Stimulated activated naive B cell treated with anti-CD40 and anti-IgM and Interleukin-4, amounts not matched to agents 10 μg/mL and 1 μg/mL and 100 μg/mL, for 72 hours (primary cell): ENCODE measurements at regions not wholly inside any gene's neighbourhood (a gene's known extent, or its start where the extent isn't known, plus 50 kb on each side); places are given as distances from the start of the nearest gene placed in this dataset.
"Not testable (repeated sequence)": the region's sequence is repeated elsewhere in the genome, so short reads cannot be mapped to it uniquely, and the experiment has no call there.

Experiments used
- ATAC-seq, 2 donors: fragments of 150-1000 bp; cut with Tn5 transposase; replicated peaks; 2 replicates each; pipeline ENCODE4 v1.10.0; 2021; ENCODE audit warnings: moderate library complexity in 1 of 2
- DNase-seq: peaks from one replicate; pipeline ENCODE4 v3.0.0; 2021
- H3K27ac Mint-ChIP-seq: one replicate; pipeline ENCODE4 v1.8.0; 2022; ENCODE audit warnings: mild to moderate bottlenecking, mixed read lengths
- H3K27me3 Mint-ChIP-seq, 2 donors: one replicate each; pipeline ENCODE4 v1.8.0; 2022; ENCODE audit warnings: mixed read lengths in 2 of 2
- H3K36me3 Mint-ChIP-seq, 2 donors: one replicate each; pipeline ENCODE4 v1.8.0; 2022; ENCODE audit warnings: mixed read lengths in 2 of 2, mild to moderate bottlenecking in 1 of 2
- H3K4me1 Mint-ChIP-seq, 2 donors: one replicate each; pipeline ENCODE4 v1.8.0; 2022; ENCODE audit warnings: mixed read lengths in 2 of 2, mild to moderate bottlenecking in 1 of 2
- H3K4me3 Mint-ChIP-seq, 2 donors: one replicate each; pipeline ENCODE4 v1.8.0; 2022; ENCODE audit warnings: mild to moderate bottlenecking in 2 of 2, mixed read lengths in 2 of 2, moderate library complexity in 1 of 2
- H3K9me3 Mint-ChIP-seq, 2 donors: one replicate each; pipeline ENCODE4 v1.8.0; 2022; ENCODE audit warnings: mixed read lengths in 2 of 2, mild to moderate bottlenecking in 1 of 2

DNA sequence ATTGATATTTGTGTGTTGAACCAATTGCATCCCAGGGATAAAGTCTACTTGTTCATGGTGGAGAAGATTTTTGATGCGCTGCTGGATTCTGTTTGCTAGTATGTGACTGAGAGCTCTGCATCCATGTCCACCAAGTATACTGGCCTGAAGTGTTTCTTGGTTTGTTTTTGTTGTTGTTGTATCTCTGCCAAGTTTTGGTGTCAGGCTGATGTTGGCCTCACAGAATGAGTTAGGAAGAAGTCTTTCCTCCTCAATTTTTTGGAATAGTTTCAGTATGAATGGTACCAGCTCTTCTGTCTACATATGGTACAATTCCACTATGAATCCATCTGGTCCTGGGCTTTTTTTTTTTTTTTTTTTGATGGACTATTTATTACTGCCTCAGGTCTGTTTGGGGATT is 50.9 kb upstream of the OSTN start:
- DNase-seq = no peak
- H3K4me3 Mint-ChIP-seq = no peak overlapping the region
- no peak for ATAC-seq
- H3K9me3 Mint-ChIP-seq = peaks cover 1 to 4% of the 10 kb centered on the region in 2 donors
- peaks cover 0 to 1% of the 10 kb centered on the region in 2 donors for H3K27me3 Mint-ChIP-seq
- H3K27ac Mint-ChIP-seq = no peak overlapping the region
- H3K4me1 Mint-ChIP-seq = peaks cover 0 to 2% of the 10 kb centered on the region in 2 donors
- H3K36me3 Mint-ChIP-seq = peaks cover 0 to 2% of the 10 kb centered on the region in 2 donors

- no peak overlapping the region for H3K27ac Mint-ChIP-seq
- DNase-seq (no peak), ATAC-seq (no peak)
These were observed 55.8 kb upstream of the OSTN start for GRCh38 chr3:191143224-191143623.

GRCh38 chr3:191141728-191142127 is 57.3 kb upstream of the OSTN start:
- Mint-ChIP-seq H3K36me3 (no peaks in the 10 kb centered on the region), H3K4me1 (peaks cover 12 to 21% of the 10 kb centered on the region in 2 donors), H3K27me3 (no peaks in the 10 kb centered on the region), H3K27ac (no peak overlapping the region), H3K4me3 (no peak overlapping the region), H3K9me3 (peaks cover 2 to 4% of the 10 kb centered on the region in 2 donors)
- no peak for DNase-seq
- ATAC-seq = no peak

More at GRCh38 chr3:191143224-191143623, 55.8 kb upstream of the OSTN start:
- Mint-ChIP-seq H3K4me3 (no peak overlapping the region), H3K4me1 (peaks cover 11 to 13% of the 10 kb centered on the region in 2 donors), H3K36me3 (no peaks in the 10 kb centered on the region), H3K27me3 (no peaks in the 10 kb centered on the region), H3K9me3 (peaks cover 0 to 4% of the 10 kb centered on the region in 2 donors)

DNA sequence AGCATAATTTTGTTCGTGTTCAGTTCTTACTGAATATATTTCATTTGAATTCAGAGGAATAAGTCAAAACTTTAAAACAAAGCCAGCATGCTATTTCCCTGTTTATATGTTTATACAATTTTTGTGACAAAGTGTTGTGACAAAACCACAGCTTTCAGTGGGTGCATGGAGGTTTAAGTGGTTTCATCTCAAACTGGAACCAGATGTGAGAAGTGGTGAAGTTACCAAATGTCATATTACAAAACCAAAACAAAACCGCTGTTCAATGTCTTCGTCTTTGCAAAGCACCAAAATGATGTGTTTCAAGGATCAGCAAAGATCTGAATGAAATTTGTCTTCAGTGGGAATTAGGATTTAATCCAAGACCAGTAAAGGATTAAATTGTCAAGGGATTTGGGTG is 59.3 kb upstream of the OSTN start:
- no peak overlapping the region for H3K4me3 Mint-ChIP-seq
- H3K9me3 Mint-ChIP-seq = peaks cover 0 to 2% of the 10 kb centered on the region in 2 donors
- peaks cover 15 to 21% of the 10 kb centered on the region in 2 donors for H3K4me1 Mint-ChIP-seq
- H3K27ac Mint-ChIP-seq = no peak overlapping the region
- no peaks in the 10 kb centered on the region for H3K27me3 Mint-ChIP-seq
- ATAC-seq (no peak), DNase-seq (no peak)
- H3K36me3 Mint-ChIP-seq = peaks cover 0 to 1% of the 10 kb centered on the region in 2 donors

GRCh38 chr3:191138937-191139336 is 60.1 kb upstream of the OSTN start:
- no peak overlapping the region for H3K4me3 Mint-ChIP-seq
- no peak for DNase-seq
- H3K27me3 Mint-ChIP-seq = no peaks in the 10 kb centered on the region
- H3K4me1 Mint-ChIP-seq = peaks cover 15 to 21% of the 10 kb centered on the region in 2 donors
- H3K9me3 Mint-ChIP-seq = peaks cover 0 to 2% of the 10 kb centered on the region in 2 donors
- H3K27ac Mint-ChIP-seq = no peak overlapping the region
- H3K36me3 Mint-ChIP-seq = peaks cover 0 to 1% of the 10 kb centered on the region in 2 donors
- peak in 1 of 2 donors; percentile 29 for ATAC-seq

DNA sequence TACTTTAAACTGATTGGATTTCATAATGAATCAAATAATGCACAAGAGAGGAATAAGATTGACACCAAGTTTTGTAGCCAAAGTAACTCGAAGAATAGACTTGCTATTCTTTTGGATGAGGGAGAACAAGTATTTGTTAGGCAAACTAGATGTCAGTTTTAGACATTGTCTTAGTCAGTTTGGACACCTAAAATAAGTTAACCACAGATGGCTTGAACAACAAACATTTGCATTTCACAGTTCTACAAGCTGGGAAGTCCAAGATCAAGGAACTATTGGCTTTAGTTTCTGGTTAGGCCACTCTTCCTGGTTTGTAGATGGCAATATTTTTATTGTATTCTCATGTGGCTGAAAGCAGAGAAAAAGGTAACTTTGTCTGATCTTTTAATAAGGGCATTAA is 61.3 kb upstream of the OSTN start:
- H3K36me3 Mint-ChIP-seq = peaks cover 0 to 1% of the 10 kb centered on the region in 2 donors
- no peak for DNase-seq
- no peak overlapping the region for H3K27ac Mint-ChIP-seq
- no peak overlapping the region for H3K4me3 Mint-ChIP-seq
- no peak for ATAC-seq
- H3K27me3 Mint-ChIP-seq = no peaks in the 10 kb centered on the region
- peaks cover 0 to 2% of the 10 kb centered on the region in 2 donors for H3K9me3 Mint-ChIP-seq
- peaks cover 13 to 21% of the 10 kb centered on the region in 2 donors for H3K4me1 Mint-ChIP-seq

GRCh38 chr3:191136347-191136746 is 62.7 kb upstream of the OSTN start:
- Mint-ChIP-seq H3K4me1 (peaks cover 13 to 21% of the 10 kb centered on the region in 2 donors), H3K27ac (no peak overlapping the region), H3K4me3 (no peak overlapping the region), H3K36me3 (peaks cover 0 to 1% of the 10 kb centered on the region in 2 donors), H3K9me3 (peaks cover 0 to 2% of the 10 kb centered on the region in 2 donors), H3K27me3 (no peaks in the 10 kb centered on the region)
- ATAC-seq (peak in 1 of 2 donors; percentile 51), DNase-seq (no peak)

GRCh38 chr3:191135175-191135574 is 63.9 kb upstream of the OSTN start:
- H3K4me1 Mint-ChIP-seq = peaks cover 13 to 21% of the 10 kb centered on the region in 2 donors
- ATAC-seq = no peak
- no peak overlapping the region for H3K27ac Mint-ChIP-seq
- H3K36me3 Mint-ChIP-seq = peaks cover 0 to 1% of the 10 kb centered on the region in 2 donors
- H3K4me3 Mint-ChIP-seq = no peak overlapping the region
- peaks cover 0 to 2% of the 10 kb centered on the region in 2 donors for H3K9me3 Mint-ChIP-seq
- no peak for DNase-seq
- no peaks in the 10 kb centered on the region for H3K27me3 Mint-ChIP-seq

DNA sequence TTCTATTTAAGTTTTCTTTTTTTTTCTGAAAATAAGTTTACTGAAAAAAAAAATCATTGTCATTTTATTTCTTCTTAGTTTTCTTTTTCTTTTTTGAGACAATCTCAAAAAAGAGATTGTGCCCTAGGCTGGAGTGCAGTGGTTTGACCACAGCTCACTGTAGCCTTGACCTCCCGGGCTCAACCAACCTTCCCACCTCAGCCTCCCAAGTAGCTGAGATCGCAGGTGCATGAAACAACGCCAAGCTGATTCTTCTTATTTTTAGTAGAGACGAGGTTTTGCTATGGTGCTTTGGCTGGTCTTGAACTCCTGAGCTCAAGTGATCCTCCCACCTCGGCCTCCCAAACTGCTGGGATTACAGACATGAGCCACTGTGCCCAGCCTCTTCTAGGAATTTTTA is 65.7 kb upstream of the OSTN start:
- H3K9me3 Mint-ChIP-seq = peaks cover 0 to 2% of the 10 kb centered on the region in 2 donors
- no peak overlapping the region for H3K4me3 Mint-ChIP-seq
- DNase-seq (no peak), ATAC-seq (no peak)
- peaks cover 0 to 1% of the 10 kb centered on the region in 2 donors for H3K36me3 Mint-ChIP-seq
- no peaks in the 10 kb centered on the region for H3K27me3 Mint-ChIP-seq
- peaks cover 5 to 10% of the 10 kb centered on the region in 2 donors for H3K4me1 Mint-ChIP-seq
- H3K27ac Mint-ChIP-seq = no peak overlapping the region

- Mint-ChIP-seq H3K4me1 (peaks cover 0 to under 1% of the 10 kb centered on the region in 2 donors), H3K36me3 (no peaks in the 10 kb centered on the region), H3K27ac (no peak overlapping the region), H3K27me3 (no peaks in the 10 kb centered on the region), H3K4me3 (no peak overlapping the region), H3K9me3 (no peaks in the 10 kb centered on the region)
- ATAC-seq = no peak
- no peak for DNase-seq
These were observed 67.7 kb upstream of the OSTN start for GRCh38 chr3:191131305-191131704.

DNA sequence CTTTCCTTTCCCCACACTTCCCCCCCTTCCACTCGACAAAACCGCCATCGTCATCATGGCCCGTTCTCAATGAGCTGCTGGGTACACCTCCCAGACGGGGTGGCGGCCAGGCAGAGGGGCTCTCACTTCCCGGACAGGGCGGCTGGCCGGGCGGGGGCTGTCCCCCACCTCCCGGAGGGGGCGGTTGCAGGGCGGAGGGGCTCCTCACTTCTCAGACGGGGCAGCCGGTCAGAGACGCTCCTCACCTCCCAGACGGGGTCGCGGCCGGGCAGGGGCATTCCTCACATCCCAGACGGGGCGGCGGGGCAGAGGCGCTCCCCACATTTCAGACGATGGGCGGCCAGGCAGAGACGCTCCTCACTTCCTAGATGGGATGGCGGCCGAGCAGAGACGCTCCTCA is 74.2 kb upstream of the OSTN start:
- H3K4me3 Mint-ChIP-seq, DNase-seq, H3K36me3 Mint-ChIP-seq, H3K27ac Mint-ChIP-seq, H3K9me3 Mint-ChIP-seq, H3K4me1 Mint-ChIP-seq, ATAC-seq, H3K27me3 Mint-ChIP-seq: not testable (repeated sequence)

- H3K4me3 Mint-ChIP-seq = no peak overlapping the region
- DNase-seq = no peak
- H3K9me3 Mint-ChIP-seq = peaks cover 0 to 2% of the 10 kb centered on the region in 2 donors
- ATAC-seq = no peak
- H3K4me1 Mint-ChIP-seq = no peaks in the 10 kb centered on the region
- no peaks in the 10 kb centered on the region for H3K36me3 Mint-ChIP-seq
- no peaks in the 10 kb centered on the region for H3K27me3 Mint-ChIP-seq
- no peak overlapping the region for H3K27ac Mint-ChIP-seq
These were observed 75.1 kb upstream of the OSTN start for GRCh38 chr3:191123946-191124345.

GRCh38 chr3:191123231-191123630 is 75.8 kb upstream of the OSTN start:
- Mint-ChIP-seq H3K27me3 (no peaks in the 10 kb centered on the region), H3K36me3 (no peaks in the 10 kb centered on the region), H3K9me3 (peaks cover 0 to 2% of the 10 kb centered on the region in 2 donors), H3K4me3 (no peak overlapping the region), H3K4me1 (no peaks in the 10 kb centered on the region), H3K27ac (no peak overlapping the region)
- ATAC-seq (no peak), DNase-seq (no peak)

DNA sequence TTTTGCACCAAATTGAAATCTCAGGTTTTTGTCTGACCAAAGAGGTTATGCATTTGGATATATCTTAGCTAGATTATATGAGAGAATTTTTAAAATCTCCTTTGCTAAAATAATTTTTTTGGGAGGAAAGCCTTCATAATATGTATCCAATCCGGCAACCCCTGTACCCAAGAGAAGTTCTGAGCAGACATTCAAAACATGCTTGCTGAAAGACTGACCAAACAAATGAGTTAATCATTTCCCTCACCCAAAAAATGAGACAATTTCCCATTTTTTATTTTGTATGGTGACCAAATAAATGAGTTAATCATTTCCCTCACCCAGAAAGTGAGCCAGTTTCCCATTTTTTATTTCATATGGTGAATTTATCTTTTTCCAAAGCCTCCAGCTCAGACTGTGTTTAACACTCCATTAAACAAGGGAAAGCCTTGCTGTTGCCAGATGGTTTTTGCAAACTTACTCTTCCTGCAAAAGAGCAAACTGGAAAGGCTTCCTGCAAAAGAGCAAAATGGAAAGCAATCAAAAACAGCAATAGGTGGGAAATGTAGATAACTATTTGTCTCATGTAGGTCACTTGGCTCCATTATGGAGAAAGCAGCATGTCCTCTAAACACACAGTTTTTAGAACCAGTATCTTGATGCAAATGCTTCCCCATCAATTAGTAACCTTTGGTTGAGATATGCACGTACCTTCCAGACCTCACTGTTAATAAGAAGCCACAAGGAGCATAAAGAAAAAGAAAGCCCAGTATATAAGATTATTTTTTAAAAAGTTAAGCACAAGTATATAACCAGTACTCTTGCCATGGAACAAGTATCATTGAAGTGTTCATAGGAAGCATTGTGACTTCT is 78.4 kb upstream of the OSTN start:
- ATAC-seq (no peak), DNase-seq (no peak)
- Mint-ChIP-seq H3K4me1 (no peaks in the 10 kb centered on the region), H3K27ac (no peak overlapping the region), H3K4me3 (no peak overlapping the region), H3K36me3 (no peaks in the 10 kb centered on the region), H3K27me3 (no peaks in the 10 kb centered on the region), H3K9me3 (peaks cover 0 to 2% of the 10 kb centered on the region in 2 donors)
